HEK293 (cell line): ENCODE measurements at regions not wholly inside any gene's neighbourhood (a gene's known extent, or its start where the extent isn't known, plus 50 kb on each side); places are given as distances from the start of the nearest gene placed in this dataset.

Experiments
- CTCF ChIA-PET: fragments of 350-600 bp; formaldehyde crosslinking; extraction: SDS; loops from one replicate; lab custom pipeline; 2021; ENCODE audit warnings: antibody characterized with exemption; lab: Yijun Ruan, JAX
- POLR2A ChIA-PET: fragments of 300-600 bp; formaldehyde crosslinking; extraction: SDS; loops from one replicate; lab custom pipeline; 2020; ENCODE audit warnings: antibody characterized with exemption, inconsistent platforms; lab: Yijun Ruan, JAX
- H3K27ac ChIP-seq: fragments of 200-500 bp; sonication (Bioruptor generic); 2 replicates; pipeline ENCODE4 v1.5.1; 2014; ENCODE audit warnings: low read depth, low read length, control low read depth, inconsistent platforms; ENCODE audit errors: extremely low read depth
- H3K36me3 ChIP-seq, 2 experiments: fragments of 200-500 bp in 1 of 2; sonication (Bioruptor generic) in 1 of 2; 1 replicate in 1 of 2; 2 replicates in 1 of 2; pipeline ENCODE4 v1.5.1; 2014 to 2017; ENCODE audit warnings: inconsistent platforms in 2 of 2, low read length in 2 of 2; ENCODE audit not compliant: control insufficient read depth in 2 of 2, insufficient read depth in 1 of 2
- H3K4me1 ChIP-seq: fragments of 200-500 bp; sonication (Bioruptor generic); 2 replicates; pipeline ENCODE4 v1.5.1; 2014; ENCODE audit warnings: mild to moderate bottlenecking, low read length, inconsistent platforms; ENCODE audit not compliant: control insufficient read depth, insufficient read depth
- H3K4me3 ChIP-seq: 2 replicates; pipeline ENCODE4 v1.5.1; 2011; ENCODE audit warnings: low read depth, mild to moderate bottlenecking, control low read depth, low read length, moderate library complexity
- H3K9me3 ChIP-seq: fragments of 200-500 bp; sonication (Bioruptor generic); 2 replicates; pipeline ENCODE4 v1.5.1; 2014; ENCODE audit warnings: low read depth, low read length, inconsistent platforms; ENCODE audit not compliant: control insufficient read depth, insufficient read depth
- GFI1B ChIP-seq: fragments of 450-650 bp; formaldehyde crosslinking; IDR thresholded peaks from 2 replicates; pipeline ENCODE4 v1.5.1; 2016; ENCODE audit warnings: missing biosample characterization, missing genetic modification characterization
- KLF10 ChIP-seq: fragments of 450-650 bp; IDR thresholded peaks from 2 replicates; pipeline ENCODE4 v1.5.1; 2018; ENCODE audit warnings: missing biosample characterization, mild to moderate bottlenecking, missing genetic modification characterization
- SCRT1 ChIP-seq: fragments of 450-650 bp; formaldehyde crosslinking; IDR thresholded peaks from 2 replicates; pipeline ENCODE4 v1.5.1; 2016; ENCODE audit warnings: missing biosample characterization, missing genetic modification characterization, borderline replicate concordance
- SCRT2 ChIP-seq: fragments of 450-650 bp; formaldehyde crosslinking; IDR thresholded peaks from 2 replicates; pipeline ENCODE4 v1.5.1; 2016; ENCODE audit warnings: missing biosample characterization, missing genetic modification characterization
- SETDB1 ChIP-seq: IDR thresholded peaks from one replicate; pipeline ENCODE4 v1.6.1; 2017; ENCODE audit warnings: mild to moderate bottlenecking, low read length, moderate library complexity, mixed read lengths; ENCODE audit not compliant: insufficient read length
- SP2 ChIP-seq: fragments of 450-650 bp; formaldehyde crosslinking; IDR thresholded peaks from 2 replicates; pipeline ENCODE4 v1.5.1; 2016; ENCODE audit warnings: missing biosample characterization, missing genetic modification characterization
- ZFP3 ChIP-seq: fragments of 450-650 bp; formaldehyde crosslinking; IDR thresholded peaks from 2 replicates; pipeline ENCODE4 v1.5.1; 2016; ENCODE audit warnings: low read depth, missing biosample characterization, missing genetic modification characterization
- ZNF138 ChIP-seq: fragments of 450-650 bp; formaldehyde crosslinking; IDR thresholded peaks from 2 replicates; pipeline ENCODE4 v1.5.1; 2016; ENCODE audit warnings: missing biosample characterization, missing genetic modification characterization, borderline replicate concordance
- ZNF140 ChIP-seq: fragments of 450-650 bp; formaldehyde crosslinking; IDR thresholded peaks from 2 replicates; pipeline ENCODE4 v1.5.1; 2016; ENCODE audit warnings: missing biosample characterization, missing genetic modification characterization
- ZNF146 ChIP-seq: fragments of 450-650 bp; formaldehyde crosslinking; IDR thresholded peaks from 2 replicates; pipeline ENCODE4 v1.5.1; 2016; ENCODE audit warnings: missing biosample characterization, missing genetic modification characterization
- ZNF184 ChIP-seq: fragments of 450-650 bp; IDR thresholded peaks from 2 replicates; pipeline ENCODE4 v1.5.1; 2018; ENCODE audit warnings: missing biosample characterization, mild to moderate bottlenecking, missing genetic modification characterization
- ZNF202 ChIP-seq: fragments of 450-650 bp; formaldehyde crosslinking; IDR thresholded peaks from 2 replicates; pipeline ENCODE4 v1.5.1; 2016; ENCODE audit warnings: missing biosample characterization, missing genetic modification characterization, borderline replicate concordance
- ZNF211 ChIP-seq: fragments of 450-650 bp; formaldehyde crosslinking; IDR thresholded peaks from 2 replicates; pipeline ENCODE4 v1.5.1; 2016; ENCODE audit warnings: low read depth, missing biosample characterization, missing genetic modification characterization
- ZNF354C ChIP-seq: fragments of 450-650 bp; formaldehyde crosslinking; IDR thresholded peaks from 2 replicates; pipeline ENCODE4 v1.5.1; 2016; ENCODE audit warnings: missing biosample characterization, missing genetic modification characterization, low read depth, borderline replicate concordance
- ZNF501 ChIP-seq: fragments of 450-650 bp; formaldehyde crosslinking; IDR thresholded peaks from 2 replicates; pipeline ENCODE4 v1.5.1; 2016; ENCODE audit warnings: missing biosample characterization, missing genetic modification characterization
- ZNF549 ChIP-seq: fragments of 450-650 bp; IDR thresholded peaks from 2 replicates; pipeline ENCODE4 v1.5.1; 2018; ENCODE audit warnings: missing biosample characterization, missing genetic modification characterization, mild to moderate bottlenecking, inconsistent platforms, moderate library complexity
- ZNF843 ChIP-seq: fragments of 450-650 bp; formaldehyde crosslinking; IDR thresholded peaks from 2 replicates; pipeline ENCODE4 v1.5.1; 2016; ENCODE audit warnings: missing biosample characterization, missing genetic modification characterization
- TF ChIP-seq, protein P1 (sequence below): fragments of 450-650 bp; formaldehyde crosslinking; IDR thresholded peaks from 2 replicates; pipeline ENCODE4 v1.5.1; 2017; ENCODE audit warnings: missing biosample characterization, missing genetic modification characterization
- TF ChIP-seq, protein P2 (sequence below): fragments of 450-650 bp; formaldehyde crosslinking; IDR thresholded peaks from 2 replicates; pipeline ENCODE4 v1.5.1; 2016; ENCODE audit warnings: missing biosample characterization, missing genetic modification characterization
- TF ChIP-seq, protein P3 (sequence below): fragments of 450-650 bp; formaldehyde crosslinking; IDR thresholded peaks from 2 replicates; pipeline ENCODE4 v1.5.1; 2016; ENCODE audit warnings: missing biosample characterization, missing genetic modification characterization
- TF ChIP-seq, protein P4 (sequence below): IDR thresholded peaks from 2 replicates; pipeline ENCODE4 v1.6.1; 2011; ENCODE audit warnings: mild to moderate bottlenecking, low read depth, low read length, borderline replicate concordance
- TF ChIP-seq, protein P5 (sequence below): fragments of 450-650 bp; formaldehyde crosslinking; IDR thresholded peaks from 2 replicates; pipeline ENCODE4 v1.5.1; 2016; ENCODE audit warnings: missing biosample characterization, missing genetic modification characterization

DNA sequence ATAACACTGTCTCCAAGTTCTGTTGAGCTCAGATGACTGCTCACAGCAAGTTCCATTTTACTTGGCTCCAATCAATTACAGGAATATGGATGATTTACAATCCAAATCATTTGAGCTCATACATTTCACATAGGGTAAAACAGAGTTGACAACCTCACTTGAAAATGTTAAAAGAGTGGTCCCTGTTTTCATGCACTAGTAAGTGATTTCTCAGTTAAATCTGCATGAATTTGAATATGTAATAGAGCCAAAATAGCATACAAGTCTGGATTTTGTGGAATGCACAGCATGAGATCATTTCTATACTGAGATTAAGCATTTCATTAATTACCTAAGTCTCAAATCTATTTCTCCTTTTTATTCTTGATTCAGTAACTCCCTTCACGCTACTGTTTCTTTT lies 217.6 kb downstream of the SIM1 start (continued):
- TF ChIP-seq SCRT1 (no peak), ZNF184 (tag by site-specific recombination) (no peak), ZFP3 (no peak), ZNF138 (no peak), ZNF354C (no peak), ZNF202 (no peak), SETDB1 (no peak)
- TF ChIP-seq, all 188 proteins: peak for 0

DNA sequence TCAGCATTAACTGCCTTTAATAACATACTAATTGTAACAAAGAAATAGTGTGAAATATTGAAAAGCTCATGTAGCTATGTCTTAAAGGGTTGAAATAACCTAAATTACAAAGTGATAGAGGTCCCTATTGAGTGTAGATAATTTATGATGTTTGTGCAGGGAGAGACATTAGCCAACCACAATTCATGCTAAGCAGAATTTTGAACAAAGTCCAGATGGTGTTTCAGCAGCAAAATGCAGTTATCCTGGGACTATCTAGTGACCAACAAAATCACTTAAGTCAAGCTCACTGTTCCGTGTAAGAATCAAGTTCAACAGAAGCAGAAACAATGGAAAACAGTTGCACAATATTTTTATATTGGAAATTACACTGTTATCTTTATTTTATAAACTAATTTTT lies 218.5 kb downstream of the SIM1 start:
- Histone ChIP-seq H3K9me3 (no peaks in the 10 kb centered on the region), H3K4me3 (no peak overlapping the region), H3K36me3 (no peaks in the 10 kb centered on the region), H3K4me1 (no peaks in the 10 kb centered on the region), H3K27ac (no peak overlapping the region)
- TF ChIP-seq, protein P1, sequence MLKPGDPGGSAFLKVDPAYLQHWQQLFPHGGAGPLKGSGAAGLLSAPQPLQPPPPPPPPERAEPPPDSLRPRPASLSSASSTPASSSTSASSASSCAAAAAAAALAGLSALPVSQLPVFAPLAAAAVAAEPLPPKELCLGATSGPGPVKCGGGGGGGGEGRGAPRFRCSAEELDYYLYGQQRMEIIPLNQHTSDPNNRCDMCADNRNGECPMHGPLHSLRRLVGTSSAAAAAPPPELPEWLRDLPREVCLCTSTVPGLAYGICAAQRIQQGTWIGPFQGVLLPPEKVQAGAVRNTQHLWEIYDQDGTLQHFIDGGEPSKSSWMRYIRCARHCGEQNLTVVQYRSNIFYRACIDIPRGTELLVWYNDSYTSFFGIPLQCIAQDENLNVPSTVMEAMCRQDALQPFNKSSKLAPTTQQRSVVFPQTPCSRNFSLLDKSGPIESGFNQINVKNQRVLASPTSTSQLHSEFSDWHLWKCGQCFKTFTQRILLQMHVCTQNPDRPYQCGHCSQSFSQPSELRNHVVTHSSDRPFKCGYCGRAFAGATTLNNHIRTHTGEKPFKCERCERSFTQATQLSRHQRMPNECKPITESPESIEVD (tag by site-specific recombination) = 0 out of 2 replicates have a peak, but pooled peaks have one; percentile 32
- TF ChIP-seq ZNF140 (tag by site-specific recombination) = no peak
- POLR2A ChIA-PET = no interaction called here
- CTCF ChIA-PET = interaction anchor here (1.0 to 1.7 kb wide), 2 partner anchors 12 to 15 kb away, joined by 4 to 5 read pairs; no protein-coding TSS in a partner anchor

DNA sequence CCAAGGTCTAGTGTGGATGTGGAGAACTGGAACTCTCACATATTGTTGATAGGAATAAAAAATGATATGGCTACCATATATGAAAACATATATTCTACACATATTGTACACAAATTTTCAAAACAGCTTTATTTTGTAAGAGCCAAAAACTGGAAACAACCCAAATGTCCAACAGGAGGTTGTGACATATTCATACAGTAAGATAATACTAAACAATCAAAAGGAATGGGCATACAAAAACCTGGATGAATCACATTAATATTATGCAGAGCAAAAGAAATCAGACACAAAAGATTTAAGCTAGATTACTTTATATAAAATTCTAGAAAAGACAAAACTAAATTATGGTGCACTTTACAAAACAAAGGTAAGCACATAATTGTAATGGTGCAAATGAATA lies 223.9 kb downstream of the SIM1 start:
- Histone ChIP-seq H3K4me3 (no peak overlapping the region), H3K36me3 (no peaks in the 10 kb centered on the region), H3K9me3 (no peaks in the 10 kb centered on the region), H3K4me1 (no peaks in the 10 kb centered on the region), H3K27ac (no peak overlapping the region)
- CTCF ChIA-PET = no interaction called here
- POLR2A ChIA-PET = no interaction called here
- TF ChIP-seq GFI1B (tag by site-specific recombination) (no peak), SCRT2 (tag by site-specific recombination) (0 out of 2 replicates have a peak, but pooled peaks have one; percentile 22)

DNA sequence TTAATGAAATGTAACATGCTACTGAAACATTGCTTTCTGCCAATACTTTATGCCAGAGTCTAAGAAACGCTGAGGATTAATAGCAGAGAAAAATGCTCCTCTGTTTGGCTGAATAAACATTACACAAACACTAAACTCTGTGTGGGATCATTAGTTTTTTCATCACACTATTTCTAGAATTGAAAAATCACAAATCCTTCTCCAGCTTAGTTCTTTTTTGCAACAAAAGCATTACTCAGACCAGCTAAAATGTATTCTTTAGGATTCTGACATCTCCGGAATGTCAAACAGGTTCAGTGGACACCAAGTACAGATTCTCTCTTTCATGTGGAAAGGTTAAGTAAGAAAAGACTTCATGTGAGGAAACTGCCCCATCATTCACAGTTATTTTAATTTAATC lies 226.9 kb downstream of the SIM1 start:
- 0 out of 2 replicates have a peak, but pooled peaks cover 4% of the 10 kb centered on the region for H3K4me1 ChIP-seq
- no peak overlapping the region for H3K27ac ChIP-seq
- no peak overlapping the region for H3K4me3 ChIP-seq
- CTCF ChIA-PET = interaction anchor here (0.7 to 1.1 kb wide), 2 partner anchors 121 to 413 kb away, joined by 3 read pairs; no protein-coding TSS in a partner anchor
- no peaks in the 10 kb centered on the region for H3K36me3 ChIP-seq
- POLR2A ChIA-PET = interaction anchor here (1.0 kb wide), 1 partner anchor 9 kb away, joined by 5 read pairs; no protein-coding TSS in a partner anchor
- H3K9me3 ChIP-seq = no peaks in the 10 kb centered on the region
- TF ChIP-seq, protein P2, sequence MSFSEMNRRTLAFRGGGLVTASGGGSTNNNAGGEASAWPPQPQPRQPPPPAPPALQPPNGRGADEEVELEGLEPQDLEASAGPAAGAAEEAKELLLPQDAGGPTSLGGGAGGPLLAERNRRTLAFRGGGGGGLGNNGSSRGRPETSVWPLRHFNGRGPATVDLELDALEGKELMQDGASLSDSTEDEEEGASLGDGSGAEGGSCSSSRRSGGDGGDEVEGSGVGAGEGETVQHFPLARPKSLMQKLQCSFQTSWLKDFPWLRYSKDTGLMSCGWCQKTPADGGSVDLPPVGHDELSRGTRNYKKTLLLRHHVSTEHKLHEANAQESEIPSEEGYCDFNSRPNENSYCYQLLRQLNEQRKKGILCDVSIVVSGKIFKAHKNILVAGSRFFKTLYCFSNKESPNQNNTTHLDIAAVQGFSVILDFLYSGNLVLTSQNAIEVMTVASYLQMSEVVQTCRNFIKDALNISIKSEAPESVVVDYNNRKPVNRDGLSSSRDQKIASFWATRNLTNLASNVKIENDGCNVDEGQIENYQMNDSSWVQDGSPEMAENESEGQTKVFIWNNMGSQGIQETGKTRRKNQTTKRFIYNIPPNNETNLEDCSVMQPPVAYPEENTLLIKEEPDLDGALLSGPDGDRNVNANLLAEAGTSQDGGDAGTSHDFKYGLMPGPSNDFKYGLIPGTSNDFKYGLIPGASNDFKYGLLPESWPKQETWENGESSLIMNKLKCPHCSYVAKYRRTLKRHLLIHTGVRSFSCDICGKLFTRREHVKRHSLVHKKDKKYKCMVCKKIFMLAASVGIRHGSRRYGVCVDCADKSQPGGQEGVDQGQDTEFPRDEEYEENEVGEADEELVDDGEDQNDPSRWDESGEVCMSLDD (tag by site-specific recombination) = no peak
- TF ChIP-seq KLF10 (tag by site-specific recombination) (no peak), ZNF549 (tag by site-specific recombination) (no peak), ZNF211 (tag by site-specific recombination) (no peak), ZNF843 (tag by site-specific recombination) (no peak), SP2 (tag by site-specific recombination) (no peak), ZNF146 (tag by site-specific recombination) (no peak), ZNF501 (no peak)
- TF ChIP-seq, protein P3, sequence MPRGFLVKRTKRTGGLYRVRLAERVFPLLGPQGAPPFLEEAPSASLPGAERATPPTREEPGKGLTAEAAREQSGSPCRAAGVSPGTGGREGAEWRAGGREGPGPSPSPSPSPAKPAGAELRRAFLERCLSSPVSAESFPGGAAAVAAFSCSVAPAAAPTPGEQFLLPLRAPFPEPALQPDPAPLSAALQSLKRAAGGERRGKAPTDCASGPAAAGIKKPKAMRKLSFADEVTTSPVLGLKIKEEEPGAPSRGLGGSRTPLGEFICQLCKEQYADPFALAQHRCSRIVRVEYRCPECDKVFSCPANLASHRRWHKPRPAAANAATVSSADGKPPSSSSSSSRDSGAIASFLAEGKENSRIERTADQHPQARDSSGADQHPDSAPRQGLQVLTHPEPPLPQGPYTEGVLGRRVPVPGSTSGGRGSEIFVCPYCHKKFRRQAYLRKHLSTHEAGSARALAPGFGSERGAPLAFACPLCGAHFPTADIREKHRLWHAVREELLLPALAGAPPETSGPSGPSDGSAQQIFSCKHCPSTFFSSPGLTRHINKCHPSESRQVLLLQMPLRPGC (tag by site-specific recombination) = no peak
- TF ChIP-seq, protein P4, sequence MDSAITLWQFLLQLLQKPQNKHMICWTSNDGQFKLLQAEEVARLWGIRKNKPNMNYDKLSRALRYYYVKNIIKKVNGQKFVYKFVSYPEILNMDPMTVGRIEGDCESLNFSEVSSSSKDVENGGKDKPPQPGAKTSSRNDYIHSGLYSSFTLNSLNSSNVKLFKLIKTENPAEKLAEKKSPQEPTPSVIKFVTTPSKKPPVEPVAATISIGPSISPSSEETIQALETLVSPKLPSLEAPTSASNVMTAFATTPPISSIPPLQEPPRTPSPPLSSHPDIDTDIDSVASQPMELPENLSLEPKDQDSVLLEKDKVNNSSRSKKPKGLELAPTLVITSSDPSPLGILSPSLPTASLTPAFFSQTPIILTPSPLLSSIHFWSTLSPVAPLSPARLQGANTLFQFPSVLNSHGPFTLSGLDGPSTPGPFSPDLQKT = no peak
- TF ChIP-seq, protein P5, sequence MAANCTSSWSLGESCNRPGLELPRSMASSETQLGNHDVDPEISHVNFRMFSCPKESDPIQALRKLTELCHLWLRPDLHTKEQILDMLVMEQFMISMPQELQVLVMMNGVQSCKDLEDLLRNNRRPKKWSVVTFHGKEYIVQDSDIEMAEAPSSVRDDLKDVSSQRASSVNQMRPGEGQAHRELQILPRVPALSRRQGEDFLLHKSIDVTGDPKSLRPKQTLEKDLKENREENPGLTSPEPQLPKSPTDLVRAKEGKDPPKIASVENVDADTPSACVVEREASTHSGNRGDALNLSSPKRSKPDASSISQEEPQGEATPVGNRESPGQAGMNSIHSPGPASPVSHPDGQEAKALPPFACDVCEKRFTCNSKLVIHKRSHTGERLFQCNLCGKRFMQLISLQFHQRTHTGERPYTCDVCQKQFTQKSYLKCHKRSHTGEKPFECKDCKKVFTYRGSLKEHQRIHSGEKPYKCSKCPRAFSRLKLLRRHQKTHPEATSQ (tag by site-specific recombination) = no peak
